Esophagus muscularis mucosa (tissue), 4 donors: ENCODE measurements at regions not wholly inside any gene's neighbourhood (a gene's known extent, or its start where the extent isn't known, plus 50 kb on each side); places are given as distances from the start of the nearest gene placed in this dataset.
"Not testable (repeated sequence)": the region's sequence is repeated elsewhere in the genome, so short reads cannot be mapped to it uniquely, and the experiment has no call there.

Source experiments
- DNase-seq: peaks from one replicate; pipeline ENCODE4 v3.0.0-alpha.2; 2017; ENCODE audit errors: extremely low spot score
- H3K27ac ChIP-seq, 4 donors: fragments of 200-600 bp; sonication (generic); replicated peaks in 1 of 4; 1 replicate in 3 of 4; 2 replicates in 1 of 4; pipeline ENCODE4 v1.5.1; 2016 to 2019; ENCODE audit warnings: mild to moderate bottlenecking in 1 of 4
- H3K27me3 ChIP-seq, 4 donors: fragments of 200-600 bp; sonication (generic); one replicate each; pipeline versions ENCODE4 v1.5.1 to v1.6.0; 2016 to 2019
- H3K36me3 ChIP-seq, 4 donors: fragments of 200-600 bp; sonication (generic); one replicate each; pipeline ENCODE4 v1.5.1; 2016 to 2019
- H3K4me1 ChIP-seq, 4 donors: fragments of 200-600 bp; sonication (generic); one replicate each; pipeline ENCODE4 v1.5.1; 2016 to 2019
- H3K4me3 ChIP-seq, 4 donors: fragments of 200-600 bp; sonication (generic); 1 replicate in 2 of 4; 2 replicates in 2 of 4; pipeline ENCODE4 v1.5.1; 2016 to 2019; ENCODE audit warnings: mild to moderate bottlenecking in 4 of 4, moderate library complexity in 1 of 4
- H3K9me3 ChIP-seq, 4 donors: fragments of 200-600 bp; sonication (generic); 1 replicate in 3 of 4; 2 replicates in 1 of 4; pipeline ENCODE4 v1.5.1; 2016 to 2019
- EP300 ChIP-seq: sonication (generic); formaldehyde crosslinking; IDR thresholded peaks from one replicate; pipeline ENCODE4 v1.6.1; 2017; ENCODE audit warnings: antibody characterized with exemption
- POLR2A ChIP-seq: fragments of 450-650 bp; IDR thresholded peaks from one replicate; pipeline ENCODE4 v1.6.1; 2017; ENCODE audit warnings: antibody characterized with exemption, moderate library complexity, mild to moderate bottlenecking, low read depth
- POLR2AphosphoS5 ChIP-seq, 2 donors: sonication (generic); formaldehyde crosslinking; IDR thresholded peaks; one replicate each; pipeline ENCODE4 v1.6.1; 2017; ENCODE audit warnings: antibody characterized with exemption in 2 of 2
- WGBS: methylation state at CpG from one replicate; pipeline ENCODE4 v1.1.5; 2018; 5-methylcytosine and 5-hydroxymethylcytosine counted together
- intact Hi-C: fragments of 100-400 bp; cut with DNase I; formaldehyde crosslinking; loops from one replicate; pipeline ENCODE4 v1.15.1; 2023
- TF ChIP-seq, protein P1 (sequence below), 3 experiments: fragments of 200-600 bp in 2 of 3; fragments of 450-650 bp in 1 of 3; sonication (generic) in 2 of 3; IDR thresholded peaks; one replicate each; pipeline ENCODE4 v1.5.1; 2017 to 2019; ENCODE audit warnings: antibody characterized with exemption in 3 of 3, mild to moderate bottlenecking in 2 of 3, moderate library complexity in 1 of 3

DNA sequence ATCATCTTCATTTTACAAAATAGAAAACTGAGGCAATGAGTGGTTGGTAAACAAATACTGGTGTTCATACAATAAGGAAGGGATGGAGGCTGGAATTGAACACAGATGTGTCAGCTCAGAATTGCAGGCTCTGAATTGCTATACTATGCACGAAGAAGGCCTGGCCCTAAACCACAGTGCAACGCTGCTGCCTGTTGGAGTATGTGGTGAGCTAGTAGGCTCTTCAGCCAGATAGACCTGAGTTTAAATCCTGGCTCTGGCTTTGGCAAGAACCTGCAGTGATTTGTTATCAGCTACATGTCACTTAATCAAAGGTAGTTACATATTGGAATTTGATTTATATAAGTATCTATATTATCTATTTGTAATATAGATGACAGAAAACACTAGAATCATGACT lies 1602.4 kb upstream of the CELF4 start:
- Histone ChIP-seq H3K4me1 (no peaks in the 10 kb centered on the region), H3K27ac (no peak overlapping the region), H3K27me3 (no peaks in the 10 kb centered on the region), H3K36me3 (no peaks in the 10 kb centered on the region), H3K9me3 (no peaks in the 10 kb centered on the region), H3K4me3 (no peak overlapping the region)
- 100% methylated on average over 2 of the region's 2 CpGs for WGBS
- intact Hi-C loops: no loop called here
- no peak for DNase-seq
- TF ChIP-seq, protein P1, sequence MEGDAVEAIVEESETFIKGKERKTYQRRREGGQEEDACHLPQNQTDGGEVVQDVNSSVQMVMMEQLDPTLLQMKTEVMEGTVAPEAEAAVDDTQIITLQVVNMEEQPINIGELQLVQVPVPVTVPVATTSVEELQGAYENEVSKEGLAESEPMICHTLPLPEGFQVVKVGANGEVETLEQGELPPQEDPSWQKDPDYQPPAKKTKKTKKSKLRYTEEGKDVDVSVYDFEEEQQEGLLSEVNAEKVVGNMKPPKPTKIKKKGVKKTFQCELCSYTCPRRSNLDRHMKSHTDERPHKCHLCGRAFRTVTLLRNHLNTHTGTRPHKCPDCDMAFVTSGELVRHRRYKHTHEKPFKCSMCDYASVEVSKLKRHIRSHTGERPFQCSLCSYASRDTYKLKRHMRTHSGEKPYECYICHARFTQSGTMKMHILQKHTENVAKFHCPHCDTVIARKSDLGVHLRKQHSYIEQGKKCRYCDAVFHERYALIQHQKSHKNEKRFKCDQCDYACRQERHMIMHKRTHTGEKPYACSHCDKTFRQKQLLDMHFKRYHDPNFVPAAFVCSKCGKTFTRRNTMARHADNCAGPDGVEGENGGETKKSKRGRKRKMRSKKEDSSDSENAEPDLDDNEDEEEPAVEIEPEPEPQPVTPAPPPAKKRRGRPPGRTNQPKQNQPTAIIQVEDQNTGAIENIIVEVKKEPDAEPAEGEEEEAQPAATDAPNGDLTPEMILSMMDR (IDR thresholded peaks at IDR 0.05): no peak
- TF ChIP-seq EP300 (no peak), POLR2A (no peak), POLR2AphosphoS5 (IDR thresholded peaks at IDR 0.05) (no peak)

DNA sequence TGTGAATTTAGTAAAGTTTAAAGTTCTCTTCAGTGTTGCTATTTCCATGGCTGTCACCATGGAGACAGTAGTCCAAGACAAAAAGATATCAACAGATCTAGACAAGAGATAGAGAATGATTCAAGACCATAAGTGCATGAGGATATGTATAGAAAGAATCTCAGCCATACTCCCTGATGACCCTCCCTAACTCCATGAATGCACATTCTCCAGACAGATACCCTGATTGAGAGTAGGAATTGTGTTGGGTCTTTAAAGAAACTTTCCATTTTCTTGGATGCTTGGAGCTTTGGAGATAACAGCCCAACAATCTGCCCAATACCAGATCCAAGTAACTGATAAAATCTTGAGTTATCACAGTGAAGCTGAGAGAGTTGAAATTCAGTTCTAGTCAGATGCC lies 1601.2 kb upstream of the CELF4 start:
- no peaks in the 10 kb centered on the region for H3K36me3 ChIP-seq
- no peak for TF ChIP-seq EP300
- TF ChIP-seq POLR2AphosphoS5 (IDR thresholded peaks at IDR 0.05): no peak
- TF ChIP-seq POLR2A: no peak
- TF ChIP-seq, protein P1 (IDR thresholded peaks at IDR 0.05): no peak
- H3K27ac ChIP-seq: no peak overlapping the region
- no peak overlapping the region for H3K4me3 ChIP-seq
- intact Hi-C loops: no loop called here
- DNase-seq: no peak
- H3K4me1 ChIP-seq: no peaks in the 10 kb centered on the region
- no peaks in the 10 kb centered on the region for H3K27me3 ChIP-seq
- H3K9me3 ChIP-seq: no peaks in the 10 kb centered on the region

DNA sequence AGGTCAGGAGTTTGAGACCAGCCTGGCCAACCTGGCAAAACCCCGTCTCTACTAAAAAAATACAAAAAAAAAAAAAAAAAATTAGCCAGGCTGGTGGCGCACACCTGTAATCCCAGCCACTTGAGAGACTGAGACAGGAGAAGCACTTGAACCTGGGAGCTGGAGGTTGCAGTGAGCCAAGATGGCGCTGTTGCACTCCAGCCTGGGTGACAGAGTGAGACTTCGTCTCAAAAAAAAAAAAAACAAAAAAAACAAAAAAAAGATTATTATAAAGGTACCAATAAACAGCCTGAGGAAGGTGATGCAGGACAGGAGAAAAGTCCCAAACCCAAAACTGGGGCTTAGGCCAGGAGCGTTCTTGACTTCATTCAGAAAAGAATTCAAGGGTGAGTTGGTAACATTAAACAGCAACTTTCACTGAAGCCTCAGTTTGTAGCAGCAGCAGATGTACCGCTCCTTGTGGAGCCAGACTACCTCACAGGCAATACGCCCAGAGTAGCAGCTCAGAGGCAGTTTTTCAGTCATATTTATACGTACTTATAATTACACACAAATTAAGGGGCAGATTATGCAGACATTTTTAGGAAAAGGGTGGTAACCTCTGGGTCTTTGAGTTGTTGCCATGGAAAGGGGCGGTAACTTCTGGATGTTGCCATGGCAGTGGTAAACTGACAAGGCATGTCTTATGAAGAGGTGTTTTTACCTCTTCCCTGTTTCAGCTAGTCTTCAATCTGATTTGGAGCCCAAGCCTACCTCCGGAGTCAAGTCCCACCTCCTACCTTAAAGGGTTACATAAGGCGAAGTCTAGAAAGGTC lies 1596.6 kb upstream of the CELF4 start:
- Histone ChIP-seq H3K4me3 (no peak overlapping the region), H3K4me1 (no peaks in the 10 kb centered on the region), H3K9me3 (no peaks in the 10 kb centered on the region), H3K27ac (no peak overlapping the region), H3K36me3 (no peaks in the 10 kb centered on the region), H3K27me3 (no peaks in the 10 kb centered on the region)
- 87% methylated on average over 11 of the region's 11 CpGs for WGBS
- intact Hi-C loops: no loop called here
- no peak for DNase-seq
- no peak for TF ChIP-seq EP300
- TF ChIP-seq POLR2AphosphoS5 (IDR thresholded peaks at IDR 0.05): no peak
- no peak for TF ChIP-seq POLR2A
- TF ChIP-seq, protein P1 (IDR thresholded peaks at IDR 0.05): no peak

- Histone ChIP-seq H3K36me3 (no peaks in the 10 kb centered on the region), H3K9me3 (no peaks in the 10 kb centered on the region), H3K4me1 (no peaks in the 10 kb centered on the region), H3K27me3 (no peaks in the 10 kb centered on the region), H3K4me3 (no peak overlapping the region), H3K27ac (no peak overlapping the region)
- no peak for DNase-seq
- intact Hi-C loops: no loop called here
- TF ChIP-seq POLR2A (no peak), POLR2AphosphoS5 (IDR thresholded peaks at IDR 0.05) (no peak), EP300 (no peak)
- WGBS: 66% methylated on average over 3 of the region's 3 CpGs
Measured at GRCh38 chr18:39149211-39149806, 1583.7 kb upstream of the CELF4 start.

GRCh38 chr18:39134255-39134654 lies 1568.7 kb upstream of the CELF4 start:
- Histone ChIP-seq H3K27ac (no peak overlapping the region), H3K4me3 (no peak overlapping the region), H3K27me3 (no peaks in the 10 kb centered on the region), H3K9me3 (no peaks in the 10 kb centered on the region), H3K4me1 (no peaks in the 10 kb centered on the region), H3K36me3 (no peaks in the 10 kb centered on the region)
- TF ChIP-seq, protein P1 (IDR thresholded peaks at IDR 0.05): no peak
- no peak for TF ChIP-seq POLR2A
- TF ChIP-seq POLR2AphosphoS5 (IDR thresholded peaks at IDR 0.05): no peak
- no peak for TF ChIP-seq EP300
- no peak for DNase-seq
- WGBS: 85% methylated on average over 3 of the region's 3 CpGs
- intact Hi-C loops: no loop called here

- H3K27ac ChIP-seq, DNase-seq, H3K9me3 ChIP-seq, H3K36me3 ChIP-seq, H3K4me3 ChIP-seq, intact Hi-C loops, H3K4me1 ChIP-seq, H3K27me3 ChIP-seq: not testable (repeated sequence)
- 94% methylated on average over 3 of the region's 3 CpGs for WGBS
Measured at GRCh38 chr18:39127538-39127937, 1561.9 kb upstream of the CELF4 start.
